Endodermal cell (in vitro differentiated cells): ENCODE measurements at regions not wholly inside any gene's neighbourhood (a gene's known extent, or its start where the extent isn't known, plus 50 kb on each side); places are given as distances from the start of the nearest gene placed in this dataset.

ENCODE experiments used
- DNase-seq: peaks from one replicate; pipeline ENCODE4 v3.0.0-alpha.2; 2017
- H3K27ac ChIP-seq: 2 replicates; pipeline ENCODE4 v1.5.1; 2013; ENCODE audit warnings: mild to moderate bottlenecking, low read depth, low read length, moderate library complexity
- H3K27me3 ChIP-seq: 2 replicates; pipeline ENCODE4 v1.6.1; 2013; ENCODE audit warnings: mild to moderate bottlenecking, low read length, moderate library complexity; ENCODE audit not compliant: insufficient read depth, control insufficient read depth, poor library complexity, severe bottlenecking
- H3K36me3 ChIP-seq: 2 replicates; pipeline ENCODE4 v1.7.0; 2013; ENCODE audit warnings: mild to moderate bottlenecking, low read length, moderate library complexity; ENCODE audit not compliant: control insufficient read depth, insufficient read depth
- H3K4me1 ChIP-seq: one replicate; pipeline ENCODE4 v1.7.0; 2013; ENCODE audit warnings: low read length; ENCODE audit not compliant: control insufficient read depth, insufficient read depth
- H3K4me3 ChIP-seq: 2 replicates; pipeline ENCODE4 v1.5.1; 2013; ENCODE audit warnings: mild to moderate bottlenecking, low read length, moderate library complexity
- H3K9ac ChIP-seq: 2 replicates; pipeline ENCODE4 v1.6.1; 2013; ENCODE audit warnings: mild to moderate bottlenecking, low read length, moderate library complexity; ENCODE audit not compliant: poor library complexity, severe bottlenecking; ENCODE audit errors: extremely low read depth
- H3K9me3 ChIP-seq: 2 replicates; pipeline ENCODE4 v1.6.1; 2013; ENCODE audit warnings: mild to moderate bottlenecking, low read length, moderate library complexity; ENCODE audit not compliant: control insufficient read depth
- H3K27ac Mint-ChIP-seq: 2 replicates; pipeline ENCODE4 v1.8.0; 2020; ENCODE audit warnings: mixed read lengths
- H3K27me3 Mint-ChIP-seq: 2 replicates; pipeline ENCODE4 v1.8.0; 2021; ENCODE audit warnings: mild to moderate bottlenecking, mixed read lengths; ENCODE audit not compliant: insufficient read depth
- H3K36me3 Mint-ChIP-seq: 2 replicates; pipeline ENCODE4 v1.8.0; 2020; ENCODE audit warnings: low read depth, mixed read lengths
- H3K4me1 Mint-ChIP-seq: 2 replicates; pipeline ENCODE4 v1.8.0; 2020; ENCODE audit warnings: mixed read lengths
- H3K4me3 Mint-ChIP-seq: 2 replicates; pipeline ENCODE4 v1.8.0; 2020; ENCODE audit warnings: mild to moderate bottlenecking, moderate library complexity, mixed read lengths
- H3K9me3 Mint-ChIP-seq: 2 replicates; pipeline ENCODE4 v1.8.0; 2020; ENCODE audit warnings: mild to moderate bottlenecking, mixed read lengths
- WGBS, 2 experiments: methylation state at CpG; one replicate each; pipeline versions ENCODE4 v1.1.5 to v1.1.7; 2013; ENCODE audit warnings: missing lambda C conversion rate in 2 of 2, mixed read lengths in 1 of 2; ENCODE audit not compliant: insufficient coverage in 1 of 2, insufficient read length in 1 of 2; 5-methylcytosine and 5-hydroxymethylcytosine counted together
- TF ChIP-seq, protein P1 (sequence below): fragments of 200-600 bp; sonication (generic); conservative IDR thresholded peaks from 2 replicates; pipeline ENCODE4 v1.5.0; 2021; ENCODE audit warnings: antibody characterized with exemption, mild to moderate bottlenecking

DNA sequence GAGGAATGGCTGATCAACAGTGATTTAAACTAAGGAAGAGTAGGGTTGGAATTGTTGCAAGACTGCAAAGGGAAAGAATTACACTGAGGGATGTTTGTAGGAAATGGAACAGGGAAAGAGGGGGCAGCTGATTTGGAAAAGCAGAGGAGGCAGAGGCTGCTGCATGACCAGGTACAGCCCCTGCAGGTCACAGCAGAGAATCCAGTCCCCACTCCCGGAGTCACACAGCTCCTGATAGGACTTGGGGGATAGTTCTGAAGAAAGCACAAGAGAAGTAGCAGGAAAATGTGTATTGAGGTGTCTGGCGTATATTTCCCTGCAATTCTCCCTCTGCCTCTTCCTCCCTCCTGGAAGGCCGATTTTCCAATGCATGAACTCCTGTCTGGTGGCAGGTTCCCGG, 92.5 kb upstream of the PDE10A start:
- Mint-ChIP-seq H3K36me3 (no peaks in the 10 kb centered on the region), H3K9me3 (no peaks in the 10 kb centered on the region), H3K27me3 (no peaks in the 10 kb centered on the region), H3K4me3 (no peak overlapping the region), H3K27ac (no peak overlapping the region), H3K4me1 (peaks cover 4% of the 10 kb centered on the region)
- 56 to 81% methylated on average over 1 to 4 of the region's 4 CpGs for WGBS, 2 experiments
- Histone ChIP-seq H3K27ac (no peak overlapping the region), H3K4me1 (no peaks in the 10 kb centered on the region), H3K9ac (no peak overlapping the region), H3K4me3 (no peak overlapping the region), H3K9me3 (no peaks in the 10 kb centered on the region), H3K27me3 (no peaks in the 10 kb centered on the region), H3K36me3 (no peaks in the 10 kb centered on the region)
- TF ChIP-seq, protein P1, sequence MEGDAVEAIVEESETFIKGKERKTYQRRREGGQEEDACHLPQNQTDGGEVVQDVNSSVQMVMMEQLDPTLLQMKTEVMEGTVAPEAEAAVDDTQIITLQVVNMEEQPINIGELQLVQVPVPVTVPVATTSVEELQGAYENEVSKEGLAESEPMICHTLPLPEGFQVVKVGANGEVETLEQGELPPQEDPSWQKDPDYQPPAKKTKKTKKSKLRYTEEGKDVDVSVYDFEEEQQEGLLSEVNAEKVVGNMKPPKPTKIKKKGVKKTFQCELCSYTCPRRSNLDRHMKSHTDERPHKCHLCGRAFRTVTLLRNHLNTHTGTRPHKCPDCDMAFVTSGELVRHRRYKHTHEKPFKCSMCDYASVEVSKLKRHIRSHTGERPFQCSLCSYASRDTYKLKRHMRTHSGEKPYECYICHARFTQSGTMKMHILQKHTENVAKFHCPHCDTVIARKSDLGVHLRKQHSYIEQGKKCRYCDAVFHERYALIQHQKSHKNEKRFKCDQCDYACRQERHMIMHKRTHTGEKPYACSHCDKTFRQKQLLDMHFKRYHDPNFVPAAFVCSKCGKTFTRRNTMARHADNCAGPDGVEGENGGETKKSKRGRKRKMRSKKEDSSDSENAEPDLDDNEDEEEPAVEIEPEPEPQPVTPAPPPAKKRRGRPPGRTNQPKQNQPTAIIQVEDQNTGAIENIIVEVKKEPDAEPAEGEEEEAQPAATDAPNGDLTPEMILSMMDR = peak; percentile 54
- peak; percentile 69 for DNase-seq

DNA sequence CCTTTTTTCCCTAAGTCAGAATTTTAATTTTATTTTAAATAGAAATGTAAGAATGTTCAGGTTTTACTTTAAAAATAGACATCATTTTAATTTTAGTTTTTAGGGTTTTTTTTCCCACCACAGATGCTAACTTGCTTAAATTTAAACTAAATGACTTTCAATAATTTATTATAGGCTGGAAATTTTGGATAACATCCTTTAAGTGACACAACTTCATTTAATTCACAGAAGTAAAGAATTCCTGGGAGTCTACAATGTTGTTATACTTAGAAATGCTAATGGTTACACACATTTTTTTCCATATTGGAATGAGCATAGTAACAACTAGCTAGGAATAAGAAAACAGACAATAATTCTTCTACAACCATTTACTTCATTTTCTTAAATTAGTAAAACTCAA, 90.5 kb upstream of the PDE10A start:
- Histone ChIP-seq H3K9me3 (no peaks in the 10 kb centered on the region), H3K9ac (no peak overlapping the region), H3K4me3 (no peak overlapping the region), H3K27ac (no peak overlapping the region), H3K4me1 (no peaks in the 10 kb centered on the region), H3K36me3 (no peaks in the 10 kb centered on the region), H3K27me3 (no peaks in the 10 kb centered on the region)
- no peaks in the 10 kb centered on the region for H3K36me3 Mint-ChIP-seq
- H3K9me3 Mint-ChIP-seq = peaks cover 4% of the 10 kb centered on the region
- no peak for DNase-seq
- no peaks in the 10 kb centered on the region for H3K27me3 Mint-ChIP-seq
- TF ChIP-seq, protein P1 = no peak
- H3K27ac Mint-ChIP-seq = no peak overlapping the region
- H3K4me1 Mint-ChIP-seq = peaks cover 4% of the 10 kb centered on the region
- no peak overlapping the region for H3K4me3 Mint-ChIP-seq

DNA sequence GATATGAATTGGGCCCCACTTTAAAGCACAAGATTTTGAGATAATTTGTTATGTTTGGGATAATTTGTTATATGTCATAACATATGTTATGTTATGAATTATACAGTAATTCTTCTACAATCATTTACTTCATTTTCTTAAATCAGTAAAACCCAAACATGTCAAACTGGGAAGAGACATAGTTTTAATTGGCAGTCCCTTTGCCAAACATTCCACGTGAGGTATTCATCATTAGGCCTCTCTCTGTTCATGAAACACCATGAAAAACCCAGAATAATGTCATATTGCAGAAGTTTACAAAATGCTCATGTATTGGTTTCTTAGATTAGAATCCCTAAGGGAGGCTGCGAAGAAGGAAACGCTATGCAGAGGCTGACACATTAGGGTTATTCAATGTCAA, 89.4 kb upstream of the PDE10A start:
- H3K36me3 ChIP-seq = no peaks in the 10 kb centered on the region
- 90 to 98% methylated on average over 2 to 3 of the region's 3 CpGs for WGBS, 2 experiments
- peaks cover 4% of the 10 kb centered on the region for H3K9me3 Mint-ChIP-seq
- no peaks in the 10 kb centered on the region for H3K36me3 Mint-ChIP-seq
- H3K9ac ChIP-seq = no peak overlapping the region
- H3K27me3 Mint-ChIP-seq = no peaks in the 10 kb centered on the region
- no peak overlapping the region for H3K4me3 ChIP-seq
- no peaks in the 10 kb centered on the region for H3K27me3 ChIP-seq
- H3K27ac Mint-ChIP-seq = no peak overlapping the region
- no peak overlapping the region for H3K4me3 Mint-ChIP-seq
- H3K9me3 ChIP-seq = no peaks in the 10 kb centered on the region
- H3K4me1 ChIP-seq = no peaks in the 10 kb centered on the region
- no peak for DNase-seq
- H3K4me1 Mint-ChIP-seq = peaks cover 4% of the 10 kb centered on the region
- TF ChIP-seq, protein P1 = no peak
- no peak overlapping the region for H3K27ac ChIP-seq
